22Rv1 (cell line): ENCODE measurements at regions not wholly inside any gene's neighbourhood (a gene's known extent, or its start where the extent isn't known, plus 50 kb on each side); places are given as distances from the start of the nearest gene placed in this dataset.

Source experiments
- CTCF ChIP-seq: fragments of 450-650 bp; IDR thresholded peaks from 2 replicates; pipeline ENCODE4 v1.5.1; 2017; ENCODE audit warnings: mild to moderate bottlenecking
- ZFX ChIP-seq: fragments of 450-650 bp; IDR thresholded peaks from 2 replicates; pipeline ENCODE4 v1.6.1; 2017; ENCODE audit warnings: antibody characterized with exemption, borderline replicate concordance

- TF ChIP-seq CTCF, result no peak
- TF ChIP-seq ZFX, result no peak
These were observed 396.8 kb downstream of the NUAK1 start for GRCh38 chr12:105741786-105742566.
